AML-193 (cell line): ENCODE measurements at regions not wholly inside any gene's neighbourhood (a gene's known extent, or its start where the extent isn't known, plus 50 kb on each side); places are given as distances from the start of the nearest gene placed in this dataset.

Source experiments
- DNase-seq, 2 experiments: peaks; one replicate each; lab custom pipeline; 2025; lab: John Stamatoyannopoulos, UW

DNA sequence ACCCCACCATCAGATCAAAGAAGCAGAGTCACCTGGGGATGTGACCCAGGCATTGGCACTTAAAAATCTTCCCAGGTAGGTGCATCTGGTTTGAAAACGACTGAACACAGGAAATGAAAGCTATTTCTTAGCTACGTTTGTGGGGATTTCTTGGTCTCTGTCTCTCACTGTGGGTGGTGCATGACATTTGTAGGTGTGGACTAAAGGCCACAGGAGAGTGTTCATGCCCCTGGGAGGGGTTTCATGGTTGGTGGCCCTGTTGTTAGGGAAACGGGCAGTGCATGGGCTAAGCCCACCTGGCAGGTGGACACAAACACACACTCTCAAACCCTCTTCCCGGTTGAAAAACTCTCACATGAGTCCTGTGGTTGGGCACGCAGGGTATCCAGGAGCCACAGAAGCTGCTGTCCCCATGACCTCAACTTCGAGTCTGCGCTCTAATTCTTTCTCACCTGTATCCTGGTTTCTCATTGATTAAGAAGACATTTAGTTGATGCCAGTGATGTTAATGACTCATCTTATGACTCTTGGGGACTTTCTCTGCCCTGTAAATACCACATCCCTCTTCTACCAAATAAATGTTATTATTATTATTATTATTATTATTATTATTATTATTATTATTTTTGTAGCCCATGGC is 119.4 kb downstream of the MRPS6 start:
- DNase-seq: no peak

DNA sequence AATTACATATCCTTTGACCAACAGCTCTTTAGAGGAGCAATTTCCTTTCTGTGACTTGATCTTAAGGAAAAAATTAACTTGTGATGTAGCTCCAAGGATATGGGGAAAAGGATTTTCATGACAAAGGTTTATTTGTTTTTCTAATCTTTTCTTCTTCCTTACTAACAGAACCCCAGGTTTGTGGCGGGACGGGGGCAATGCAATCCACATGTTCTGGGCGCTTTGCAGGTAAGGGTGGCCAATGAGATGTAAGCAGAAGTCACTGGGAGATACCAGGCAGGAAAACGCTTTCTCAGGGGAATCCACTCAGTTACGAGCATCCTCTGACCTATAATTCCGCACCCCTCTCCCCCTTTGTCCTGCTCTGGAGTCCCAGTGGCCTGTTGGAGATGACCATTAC is 122.0 kb downstream of the MRPS6 start:
- no peak for DNase-seq

DNA sequence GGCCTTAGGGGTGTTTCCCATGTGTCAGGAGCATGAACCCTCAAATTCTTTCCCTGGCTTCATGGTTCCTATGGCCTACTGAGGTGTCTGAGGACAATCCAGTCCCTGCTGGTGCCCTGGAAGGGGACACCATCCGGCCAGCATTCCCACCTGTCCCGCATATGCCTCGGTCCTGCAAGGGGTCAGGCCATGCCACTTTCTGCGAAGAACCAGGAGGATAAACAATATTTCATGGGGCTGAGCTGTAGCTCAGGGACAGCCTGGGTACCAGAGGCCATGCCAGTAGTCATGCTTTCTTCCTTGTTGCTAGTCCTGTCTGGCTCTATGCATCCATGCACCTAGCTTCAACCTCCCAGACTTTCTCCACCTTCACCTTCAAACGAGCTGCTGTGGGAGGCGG is 123.6 kb downstream of the MRPS6 start:
- no peak for DNase-seq

DNA sequence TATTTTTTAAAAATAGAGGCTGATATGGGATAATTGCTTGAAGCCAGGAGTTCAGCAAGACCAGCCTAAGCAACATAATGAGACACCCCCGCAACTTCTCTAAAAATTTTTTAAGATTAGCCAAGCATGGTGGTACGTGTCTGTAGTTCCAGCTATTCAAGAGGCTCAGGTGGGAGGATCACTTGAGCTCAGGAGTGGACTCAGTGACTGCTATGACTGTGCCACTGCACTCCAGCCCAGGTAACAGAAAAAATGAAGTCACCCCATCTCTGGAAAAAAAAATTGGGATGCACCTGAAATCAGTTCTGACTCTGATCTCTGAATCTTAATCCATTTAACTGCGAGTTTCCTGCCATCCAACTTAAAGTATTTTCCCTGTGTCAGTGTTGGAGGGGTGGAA is 124.2 kb downstream of the MRPS6 start:
- no peak for DNase-seq

DNA sequence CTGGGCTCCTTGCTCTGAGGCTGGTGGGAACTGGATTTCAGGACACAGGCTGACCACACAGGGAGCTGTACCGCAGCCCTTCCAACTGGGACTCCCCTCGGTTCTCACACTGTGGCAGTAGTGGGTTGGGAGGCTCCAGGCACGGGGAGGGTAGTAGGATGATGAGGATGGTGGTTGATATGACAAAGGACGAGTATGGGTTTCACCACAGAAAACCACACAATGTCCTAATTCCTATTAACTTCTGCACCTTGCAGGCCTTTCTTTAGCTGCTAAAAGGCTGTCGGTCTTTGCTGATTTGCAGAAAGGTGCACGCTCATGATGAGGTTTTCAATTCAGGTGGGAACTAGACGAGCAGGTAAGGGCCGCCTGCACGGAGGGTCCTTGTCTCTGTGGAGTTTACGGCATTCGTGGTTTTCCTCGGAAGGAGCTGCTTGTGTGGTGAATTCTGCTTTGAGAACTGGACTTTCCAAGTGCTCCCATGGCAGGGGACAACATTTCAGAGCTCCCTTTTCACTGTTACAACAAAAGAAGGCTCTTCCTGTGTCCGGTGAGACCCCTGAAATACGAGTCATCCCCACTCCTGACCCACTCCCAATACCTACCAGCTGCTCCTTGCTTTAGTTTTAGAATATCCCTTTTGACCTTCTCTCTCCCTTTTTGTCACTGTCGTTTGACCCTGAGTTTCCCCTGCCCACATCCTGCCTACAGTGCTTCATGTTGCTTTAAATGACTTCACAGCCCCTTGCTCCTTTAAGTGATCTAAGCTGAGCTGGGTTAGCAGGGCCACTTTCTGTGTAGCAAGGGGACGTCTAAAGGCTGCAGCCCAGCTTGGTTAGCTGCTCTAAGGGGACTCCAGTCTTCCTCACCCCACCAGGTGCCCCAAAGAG is 125.1 kb downstream of the MRPS6 start:
- peak; percentile 2 to 3 for DNase-seq

DNA sequence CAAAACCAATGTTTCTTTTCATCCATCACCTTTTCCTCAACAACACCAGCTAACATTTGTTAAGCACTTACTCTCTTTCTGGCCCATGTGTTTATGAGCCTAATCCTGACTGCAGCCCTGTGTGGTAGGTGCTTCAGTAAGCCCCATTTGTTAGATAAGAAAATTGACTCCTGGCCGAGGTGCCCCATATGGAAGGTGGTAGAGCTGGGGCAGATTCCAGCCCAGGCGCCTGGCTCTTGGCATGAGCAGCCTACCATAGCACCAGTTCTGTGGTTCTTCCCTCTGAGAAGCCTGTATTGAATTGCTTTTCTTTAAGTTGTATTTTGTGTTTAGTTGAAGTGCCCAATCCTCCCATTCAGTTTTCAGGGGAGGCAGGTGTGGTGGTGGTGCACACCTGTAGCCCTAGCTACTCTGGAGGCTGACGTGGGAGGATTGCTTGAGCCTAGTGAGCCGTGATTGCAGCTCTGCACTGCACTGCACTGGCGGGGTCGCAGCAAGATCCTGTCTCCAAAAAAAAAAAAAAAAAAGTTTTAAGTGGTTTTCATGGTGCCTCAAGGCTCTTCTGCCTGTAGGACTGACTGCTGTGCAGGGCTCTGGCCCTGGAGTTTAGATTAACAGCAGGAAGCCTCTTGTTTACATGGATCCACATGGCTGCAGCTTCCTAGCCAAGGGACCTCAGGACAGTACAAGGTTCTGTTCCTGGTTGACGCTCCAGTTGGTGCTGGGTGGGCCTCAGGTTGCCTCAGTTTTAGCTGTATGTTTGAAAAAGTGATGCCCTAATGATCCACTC is 125.9 kb downstream of the MRPS6 start:
- no peak for DNase-seq

DNA sequence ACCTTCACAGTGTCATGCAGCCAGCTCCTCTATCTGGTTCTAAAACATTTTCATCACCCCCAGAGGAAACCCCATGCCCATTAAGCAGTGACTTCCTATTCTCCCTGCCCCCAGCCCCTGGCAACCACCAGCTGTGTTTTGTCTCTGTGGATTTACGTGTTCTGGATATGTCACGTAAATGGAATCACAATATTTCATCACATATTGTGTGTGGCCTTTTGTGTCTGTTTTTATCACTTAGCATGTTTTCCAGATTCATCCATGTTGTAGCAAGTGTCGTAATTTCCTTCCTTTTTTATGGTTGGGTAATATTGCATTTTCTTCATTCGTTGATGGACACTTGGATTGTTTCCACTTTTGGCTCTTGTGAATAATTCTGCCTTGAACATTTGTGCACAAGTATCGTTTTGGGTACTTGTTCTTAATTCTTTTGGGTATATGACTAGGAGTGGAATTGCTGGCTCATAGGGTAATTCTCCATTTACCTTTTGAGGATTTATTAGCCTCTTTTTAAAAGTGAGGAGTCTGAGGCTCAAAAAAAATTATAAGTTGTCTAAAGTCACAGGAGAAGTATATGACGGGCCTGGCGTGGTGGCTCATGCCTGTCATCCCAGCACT is 127.0 kb downstream of the MRPS6 start:
- peak; percentile 75 to 84 for DNase-seq

DNA sequence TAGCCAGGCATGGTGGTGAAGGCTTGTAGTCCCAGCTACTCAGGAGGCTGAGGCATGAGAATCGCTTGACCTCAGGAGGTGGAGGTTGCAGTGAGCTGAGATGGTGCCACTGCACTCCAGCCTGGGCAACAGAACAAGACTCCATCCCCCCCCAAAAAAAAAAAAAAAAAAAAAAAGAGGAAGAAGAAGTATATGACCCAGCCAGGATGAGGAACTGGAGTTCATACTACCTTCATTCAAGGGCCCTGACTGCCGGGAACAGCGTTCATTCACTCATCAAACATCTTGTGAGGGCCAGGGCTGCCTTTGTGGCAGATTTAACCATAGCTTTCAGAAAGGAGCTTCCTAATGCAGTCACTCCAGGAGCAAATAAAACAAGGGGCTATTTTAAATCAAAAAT is 127.6 kb downstream of the MRPS6 start:
- DNase-seq: peak; percentile 13 to 37

DNA sequence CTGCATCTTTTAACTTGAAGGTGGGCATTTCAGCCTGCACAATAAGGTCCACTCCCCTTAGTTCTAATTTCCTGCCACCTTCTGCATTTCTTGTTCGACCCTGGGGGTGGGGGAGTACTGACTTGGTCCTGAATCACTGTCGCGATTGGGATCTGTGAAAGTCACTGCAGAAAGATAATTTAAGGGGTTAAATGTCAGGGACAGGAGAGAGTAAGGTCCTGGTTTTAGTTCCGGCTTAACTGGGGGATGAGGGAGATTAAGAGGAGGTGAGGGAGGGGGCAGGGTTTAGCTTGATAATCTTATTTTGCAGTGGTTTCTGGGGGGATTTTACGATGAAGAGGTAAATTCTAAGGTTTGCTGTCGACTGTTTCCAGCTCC is 128.1 kb downstream of the MRPS6 start:
- DNase-seq: no peak

DNA sequence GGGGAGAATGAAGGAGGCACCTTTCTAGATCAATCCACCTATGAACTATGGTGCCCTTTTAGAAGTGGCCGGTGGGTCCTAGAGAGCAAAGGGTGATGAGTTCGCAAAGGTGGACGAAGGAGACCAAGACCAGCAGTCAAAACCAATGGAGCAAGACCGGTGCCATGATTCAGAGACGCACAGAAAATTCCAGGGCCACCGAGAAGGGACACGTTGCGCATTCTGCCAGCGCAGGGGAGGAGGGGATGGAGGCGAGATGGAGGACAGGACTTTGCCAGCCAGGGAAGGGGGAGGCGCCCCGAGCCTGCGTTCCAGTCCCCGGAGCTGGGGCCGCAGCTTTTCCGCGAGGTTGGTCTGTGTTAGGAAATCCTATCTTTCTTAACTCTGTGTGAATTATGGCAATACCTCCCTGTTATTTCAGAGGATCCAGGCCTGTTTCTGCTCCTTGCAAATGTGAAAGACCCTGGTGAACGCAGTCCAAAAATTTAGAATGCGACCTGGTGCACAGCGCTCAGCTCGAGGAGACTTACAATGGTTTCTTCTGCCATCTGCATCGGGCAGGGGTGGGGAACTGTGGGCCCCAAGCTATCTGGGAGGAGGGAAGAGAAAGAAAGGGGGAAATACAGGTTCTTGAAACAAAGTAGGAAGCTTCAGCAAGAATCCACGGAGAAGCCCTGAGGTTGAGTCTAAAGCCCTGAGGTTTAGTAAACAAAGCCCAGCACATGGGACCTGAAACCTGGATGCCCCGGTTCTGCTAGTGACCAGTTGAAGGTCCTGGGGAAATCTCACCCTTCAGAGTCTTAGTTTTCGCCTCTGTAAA is 129.4 kb downstream of the MRPS6 start:
- no peak for DNase-seq

DNA sequence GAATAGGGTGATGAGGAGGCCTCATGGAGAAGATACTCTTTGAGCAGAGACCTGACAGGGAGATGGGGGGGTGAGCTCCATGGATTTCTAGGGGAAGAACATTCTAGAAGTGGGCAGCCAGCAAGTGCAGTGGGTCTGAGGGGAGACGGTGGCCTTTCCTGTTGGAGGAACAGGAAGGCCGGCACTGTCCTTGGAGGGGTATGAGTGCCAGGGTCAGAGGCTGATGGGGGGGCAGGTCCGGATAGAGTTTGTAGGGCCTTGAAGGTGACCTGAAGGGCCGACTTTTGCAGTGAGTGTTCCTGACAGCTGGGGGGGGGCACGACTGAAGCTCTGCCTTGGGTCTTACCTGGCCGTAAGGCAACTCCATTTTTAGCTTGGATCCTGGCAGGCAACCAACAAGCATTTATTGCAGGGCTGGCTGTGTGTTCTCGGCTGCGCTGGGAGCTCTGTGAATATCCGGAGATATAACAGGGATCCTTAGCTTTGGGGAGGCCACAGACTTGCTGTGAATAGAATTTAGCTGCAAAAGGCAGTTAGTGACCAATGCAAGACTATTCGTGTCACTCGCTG is 130.6 kb downstream of the MRPS6 start:
- DNase-seq: no peak

DNA sequence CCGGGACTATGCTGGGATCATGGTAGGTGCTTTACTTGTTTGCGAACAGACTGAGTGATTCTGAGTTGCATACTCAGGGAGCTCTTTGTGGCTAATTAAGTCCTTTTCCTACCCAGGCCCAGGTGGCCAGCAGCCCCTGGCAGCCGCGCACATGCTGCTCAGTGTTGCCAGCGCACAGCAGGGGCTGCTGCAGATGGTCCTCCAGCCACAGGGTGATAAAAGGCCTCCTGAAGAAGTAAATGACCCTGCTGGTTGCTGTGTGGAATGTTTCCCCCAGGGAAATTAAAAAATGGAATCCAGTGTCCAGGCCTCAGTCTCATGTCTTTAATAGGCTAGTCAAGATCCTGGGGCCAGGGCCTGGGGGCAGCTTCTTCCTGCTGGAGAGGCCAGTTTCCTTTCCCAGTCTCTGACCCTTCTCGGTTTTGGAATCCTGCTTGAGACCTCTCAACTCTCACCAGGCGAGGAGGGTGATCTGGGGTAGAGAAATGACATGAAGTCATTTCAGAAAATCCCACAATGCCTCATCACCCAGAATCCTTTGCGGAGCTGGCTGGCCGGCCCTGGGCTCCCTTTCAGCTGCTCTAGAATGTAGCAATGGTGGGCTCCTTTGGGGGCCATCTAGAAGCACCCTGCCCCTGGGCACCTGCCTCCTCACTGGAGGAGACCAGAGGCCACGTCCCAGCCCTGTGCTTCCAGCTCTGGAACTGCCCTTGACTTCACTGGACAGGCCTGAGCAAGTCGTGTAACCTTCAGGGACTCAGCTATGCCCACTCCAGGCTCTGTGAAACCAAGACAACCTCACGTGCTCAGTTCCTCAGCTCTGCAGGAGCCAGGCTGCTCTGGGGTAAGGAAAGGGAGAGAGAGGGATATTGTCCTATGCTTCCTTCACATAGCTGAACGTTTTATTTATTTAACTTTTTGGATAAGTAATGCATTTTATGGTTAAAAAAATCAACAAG is 131.4 kb downstream of the MRPS6 start:
- no peak for DNase-seq

DNA sequence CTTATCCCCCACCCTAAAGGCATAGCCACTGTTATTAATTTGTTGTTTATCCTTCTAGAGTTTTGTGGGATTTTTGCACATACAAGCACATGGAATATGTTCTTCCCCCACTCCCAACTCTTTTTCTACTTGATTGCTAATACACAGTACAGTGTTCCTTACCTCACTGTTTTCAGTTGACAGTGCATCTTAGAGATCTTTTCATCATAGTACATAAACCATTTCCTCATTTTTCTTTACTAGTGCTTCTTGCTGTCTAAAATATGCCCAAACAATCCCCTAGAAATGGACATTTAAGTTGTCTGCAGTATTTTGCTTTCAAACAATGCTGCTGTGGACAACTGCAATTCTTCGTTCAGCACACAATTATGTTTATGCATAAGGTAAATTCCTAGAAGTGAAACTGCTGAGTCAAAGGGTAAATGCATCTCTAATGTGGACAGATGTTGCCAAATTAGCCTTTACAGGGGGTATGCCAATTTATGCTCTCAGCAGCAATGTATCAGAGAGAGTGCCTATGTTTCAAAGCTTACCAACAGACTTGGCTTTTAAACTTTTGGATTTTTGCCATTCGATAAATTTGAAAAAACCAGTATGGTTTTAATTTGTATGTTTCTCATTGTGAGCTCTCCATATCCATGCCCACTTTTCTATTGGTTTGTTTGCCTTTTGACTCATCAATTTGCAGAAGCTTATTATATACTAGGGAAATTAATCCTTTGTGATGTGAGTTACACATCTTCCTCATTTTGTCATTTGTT is 132.6 kb downstream of the MRPS6 start:
- DNase-seq: no peak

DNA sequence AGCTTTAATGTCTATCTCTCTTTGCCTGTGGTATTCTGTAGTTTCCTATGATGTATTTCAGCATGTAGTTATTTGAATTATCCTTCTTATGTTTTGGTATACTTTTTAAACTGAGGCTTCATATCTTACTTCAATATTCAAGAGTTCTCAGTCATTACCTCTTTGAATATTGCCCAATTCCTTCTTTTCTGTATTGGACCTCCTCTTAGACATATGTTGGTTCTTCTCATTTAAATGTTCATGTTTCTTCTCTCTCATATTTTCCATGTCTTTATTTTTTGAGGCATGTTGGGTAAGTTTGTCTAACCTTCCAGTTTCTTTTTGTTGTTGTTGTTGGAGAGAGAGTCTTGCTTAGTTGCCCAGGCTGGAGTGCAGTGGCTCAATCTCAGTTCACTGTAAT is 140.6 kb downstream of the MRPS6 start:
- DNase-seq: no peak

DNA sequence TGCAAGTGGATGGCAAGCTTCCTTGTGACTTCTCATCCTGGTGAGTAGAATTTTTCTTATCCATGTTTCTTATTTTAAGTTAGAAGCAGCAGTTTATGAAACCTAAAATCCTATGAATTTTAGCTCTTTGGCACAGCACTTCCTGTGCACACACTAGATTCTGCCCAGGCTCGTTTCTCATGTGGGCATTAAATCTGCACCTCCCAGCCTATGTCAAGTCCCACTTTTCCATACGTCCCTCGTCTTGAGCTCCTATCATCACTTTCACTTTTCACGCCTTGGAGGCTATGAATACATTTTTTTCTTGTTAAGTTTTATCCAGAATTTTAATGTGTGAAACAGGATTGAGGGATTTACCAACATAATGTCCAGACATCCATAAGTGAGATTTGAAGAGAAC is 142.1 kb downstream of the MRPS6 start:
- no peak for DNase-seq

DNA sequence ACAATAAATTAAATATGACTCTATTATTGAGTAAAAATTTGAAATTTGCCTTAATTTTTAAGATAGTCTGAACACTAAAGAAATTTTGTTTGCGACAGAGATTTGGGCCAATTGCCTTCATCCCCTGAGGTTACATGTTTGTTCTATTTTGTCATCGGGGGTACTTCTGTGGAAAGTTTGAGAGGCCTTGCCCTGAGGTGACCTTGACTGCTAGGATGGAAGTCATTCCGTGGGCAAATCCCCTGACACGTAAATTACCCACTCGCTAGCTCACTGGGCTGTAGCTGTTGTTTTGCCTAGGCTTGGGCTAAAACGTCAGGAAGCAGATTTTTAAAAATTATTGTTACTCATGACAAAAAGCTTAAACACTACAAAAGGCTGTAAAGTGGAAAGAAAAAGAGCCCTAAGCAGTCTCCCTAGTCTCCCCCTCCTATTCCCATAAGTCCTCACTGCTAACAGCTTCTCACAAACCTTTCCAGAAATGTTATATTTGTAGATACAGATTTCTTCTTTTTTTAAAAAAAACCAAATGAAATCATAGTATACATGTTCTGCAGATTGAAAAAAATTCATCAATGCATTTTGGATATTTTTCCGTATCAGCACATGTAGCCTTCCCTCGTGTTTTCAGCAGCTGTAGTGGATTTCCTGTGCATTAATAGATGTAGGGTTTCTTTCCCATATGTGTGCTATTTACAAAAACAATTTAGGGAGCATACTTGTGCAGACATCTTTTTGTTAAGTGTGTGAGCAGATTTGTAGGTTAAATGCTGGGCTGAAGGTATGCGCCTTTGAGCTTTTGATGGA is 142.7 kb downstream of the MRPS6 start:
- DNase-seq: no peak

DNA sequence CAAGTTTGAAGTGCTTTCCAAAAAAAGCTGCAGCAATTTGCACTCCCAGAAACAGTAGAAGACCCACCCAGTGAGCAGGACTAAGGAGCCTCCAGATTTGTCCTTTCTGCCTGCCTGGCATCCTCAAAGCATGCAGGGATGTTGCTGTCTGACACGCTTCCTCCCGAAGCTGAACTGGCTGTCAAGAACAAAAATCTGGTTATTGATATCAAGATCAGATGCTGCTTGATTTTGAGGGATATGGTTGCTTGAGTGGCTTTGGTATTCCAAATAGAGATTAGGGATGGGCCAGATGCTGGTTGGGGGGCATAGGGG is 143.3 kb downstream of the MRPS6 start:
- DNase-seq: no peak

DNA sequence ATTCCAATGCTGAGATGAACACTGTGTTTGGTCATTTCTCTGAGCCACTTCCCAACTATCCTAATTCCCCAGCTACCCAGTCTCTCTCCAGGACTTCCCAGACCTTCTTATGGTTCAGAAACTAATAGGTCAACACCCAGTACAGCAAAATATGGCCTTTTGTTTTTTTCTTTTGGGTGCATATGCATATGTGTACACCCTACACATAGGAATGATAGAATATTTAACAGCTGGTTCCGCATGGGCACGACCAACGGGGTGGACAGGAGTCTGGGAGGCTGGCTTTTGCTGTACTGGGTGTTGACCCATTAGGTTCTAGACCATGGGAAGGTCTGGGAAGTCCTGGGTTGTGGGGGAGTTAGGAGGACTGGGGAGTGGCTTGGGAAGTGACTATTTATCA is 143.9 kb downstream of the MRPS6 start:
- DNase-seq: no peak
